H54 (cell line): ENCODE measurements at regions not wholly inside any gene's neighbourhood (a gene's known extent, or its start where the extent isn't known, plus 50 kb on each side); places are given as distances from the start of the nearest gene placed in this dataset.
"Not testable (repeated sequence)": the region's sequence is repeated elsewhere in the genome, so short reads cannot be mapped to it uniquely, and the experiment has no call there.

Source experiments
- DNase-seq: peaks from one replicate; pipeline ENCODE4 v3.0.0; 2011; ENCODE audit warnings: low spot score, mixed read lengths; ENCODE audit not compliant: insufficient read length
- FAIRE-seq: peaks from 3 replicates; lab custom pipeline; 2011; peaks lifted over from hg19 to GRCh38; lab: Jason Lieb, UNC
- POLR2A ChIP-seq: IDR thresholded peaks from 2 replicates; pipeline ENCODE4 v1.6.1; 2011; ENCODE audit warnings: low read depth, mild to moderate bottlenecking, low read length

DNA sequence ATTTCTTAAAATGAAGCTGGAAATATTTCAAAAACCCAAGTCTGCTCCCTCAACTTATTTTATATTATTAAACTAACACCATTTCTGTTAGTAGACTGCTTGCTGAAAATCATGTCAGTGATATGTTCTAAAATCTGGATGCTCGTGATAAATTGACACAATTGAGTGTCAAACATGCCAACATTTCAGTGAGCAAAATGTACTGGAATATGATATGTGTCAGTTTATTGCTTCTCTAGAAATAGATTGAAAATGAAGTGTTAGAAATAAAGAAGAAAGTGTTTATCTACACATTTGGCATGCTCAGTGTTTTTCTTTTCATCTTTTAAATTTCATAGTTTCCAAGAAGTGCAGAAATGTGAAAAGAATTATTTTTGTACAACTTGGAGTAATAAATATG is 624.6 kb downstream of the SI start:
- FAIRE-seq (no peak), DNase-seq (no peak)
- no peak for TF ChIP-seq POLR2A

- no peak for TF ChIP-seq POLR2A
- DNase-seq (no peak), FAIRE-seq (peak; percentile 30)
Measured at GRCh38 chr3:164452707-164453106, 625.6 kb downstream of the SI start.

DNA sequence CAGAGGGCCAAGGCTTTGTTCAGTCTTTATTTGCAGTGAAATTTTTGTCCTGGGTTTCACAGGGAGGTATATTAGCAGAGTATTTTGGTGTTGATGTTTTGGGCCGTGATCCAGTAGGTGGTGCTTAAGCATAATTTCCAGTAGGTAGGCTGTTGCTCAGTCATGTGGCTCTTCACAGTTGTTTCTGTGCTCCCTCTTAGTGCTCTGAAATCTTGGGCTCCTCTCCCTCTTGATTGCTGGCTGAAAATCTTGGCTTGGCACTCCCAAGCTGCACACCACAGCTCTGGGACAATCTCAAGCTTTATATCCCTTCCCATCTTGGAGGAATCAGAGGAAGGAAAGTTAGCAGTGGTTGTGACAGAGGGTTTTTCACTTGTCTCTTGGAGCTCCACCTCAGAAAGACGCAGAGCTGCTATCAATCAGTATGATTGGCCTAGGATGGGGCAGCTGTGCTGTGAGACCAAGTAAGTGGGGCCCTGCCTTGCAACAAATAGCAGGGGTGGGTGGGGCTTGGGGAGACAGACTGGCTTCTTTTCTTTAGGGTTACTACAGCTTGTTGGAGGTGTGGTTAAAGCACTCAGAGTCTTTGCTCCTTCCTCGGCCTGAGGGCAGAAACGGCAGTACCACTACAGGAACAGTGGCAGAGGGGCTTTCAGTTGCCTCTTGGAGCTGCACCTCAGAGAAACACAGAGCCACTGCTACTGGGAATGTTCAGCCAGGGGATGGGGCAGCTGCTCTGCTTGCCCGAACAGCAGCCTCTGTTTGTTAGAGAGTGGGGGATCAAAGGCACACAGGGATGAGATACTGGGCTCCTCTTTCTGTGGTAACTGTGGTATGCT is 627.0 kb downstream of the SI start:
- peak; percentile 84 for FAIRE-seq
- no peak for DNase-seq

DNA sequence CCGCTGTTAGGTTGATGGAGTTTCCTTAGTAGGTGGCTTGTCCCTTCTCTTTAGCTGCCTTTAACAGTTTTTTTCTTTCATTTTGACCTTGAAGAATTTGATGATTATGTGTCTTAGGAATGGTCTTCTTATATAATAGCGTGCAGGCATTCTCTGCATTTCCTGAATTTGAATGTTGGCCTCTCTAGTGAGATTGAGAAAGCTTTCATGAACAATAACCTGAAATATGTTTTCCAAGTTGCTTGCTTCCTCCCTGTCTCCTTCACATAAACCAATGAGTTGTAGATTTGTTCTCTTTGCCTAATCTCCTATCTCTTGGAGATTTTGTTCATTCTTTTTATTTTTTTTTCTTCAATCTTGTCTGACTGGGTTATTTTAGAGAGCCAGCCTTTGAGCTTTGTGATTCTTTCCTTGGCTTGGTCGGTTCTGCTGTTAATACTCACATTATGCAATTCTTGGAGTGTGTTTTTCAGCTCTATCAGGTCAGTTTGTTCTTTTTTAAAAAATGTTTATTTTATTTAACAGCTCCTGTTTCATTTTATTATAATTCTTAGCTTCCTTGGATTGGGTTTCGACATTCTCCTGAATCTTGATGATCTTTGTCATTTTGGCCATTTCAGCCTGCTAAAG is 627.9 kb downstream of the SI start:
- DNase-seq (no peak), FAIRE-seq (no peak)
- TF ChIP-seq POLR2A = no peak

More for the DNA sequence above, 627.0 kb downstream of the SI start:
- TF ChIP-seq POLR2A = no peak

DNA sequence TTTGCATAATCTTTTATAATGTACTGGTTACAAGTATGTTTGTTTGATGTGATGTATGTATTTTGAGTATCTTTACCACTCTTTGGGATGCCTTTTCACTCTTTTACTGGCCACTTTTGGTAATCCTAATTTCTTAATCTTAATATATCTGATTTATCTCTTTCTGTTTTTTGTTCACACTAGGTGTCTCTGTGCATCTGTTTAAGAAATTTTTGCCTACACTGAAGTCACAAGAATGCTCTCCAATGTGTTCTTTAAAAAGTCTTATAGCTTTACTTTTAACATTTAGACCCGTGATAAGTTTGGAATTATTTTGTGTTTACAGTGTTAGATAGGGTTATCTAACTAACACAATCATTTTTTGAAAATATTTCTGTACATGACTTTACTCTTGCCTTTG is 659.1 kb downstream of the SI start:
- FAIRE-seq (no peak), DNase-seq (no peak)
- TF ChIP-seq POLR2A = no peak

DNA sequence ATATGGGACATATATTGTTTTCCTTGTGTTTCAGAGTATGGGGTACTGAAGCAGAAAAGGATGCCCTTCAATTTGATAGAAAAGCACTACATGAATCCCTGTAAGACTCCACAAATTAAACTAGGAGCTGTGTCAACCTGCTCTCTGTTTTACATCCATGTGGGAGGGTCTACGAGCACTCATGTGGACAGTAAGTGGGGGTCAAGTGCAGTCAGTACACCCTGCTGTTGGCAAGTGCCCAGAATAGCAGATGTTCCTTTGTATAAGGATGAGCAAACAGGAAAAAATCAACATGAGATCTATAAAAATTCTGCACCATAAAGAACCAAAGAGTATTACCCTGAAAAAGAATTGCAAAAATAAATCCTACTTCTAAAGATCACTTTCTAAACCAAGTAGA is 659.9 kb downstream of the SI start:
- FAIRE-seq (no peak), DNase-seq (no peak)
- no peak for TF ChIP-seq POLR2A

GRCh38 chr3:164417955-164418354 is 660.3 kb downstream of the SI start:
- DNase-seq (no peak), FAIRE-seq (no peak)
- no peak for TF ChIP-seq POLR2A

- FAIRE-seq (no peak), DNase-seq (no peak)
- TF ChIP-seq POLR2A = no peak
Measured at GRCh38 chr3:164416491-164417222, 661.6 kb downstream of the SI start.

GRCh38 chr3:164408326-164408725 is 670.0 kb downstream of the SI start:
- no peak for TF ChIP-seq POLR2A
- DNase-seq = no peak
- no peak for FAIRE-seq

DNA sequence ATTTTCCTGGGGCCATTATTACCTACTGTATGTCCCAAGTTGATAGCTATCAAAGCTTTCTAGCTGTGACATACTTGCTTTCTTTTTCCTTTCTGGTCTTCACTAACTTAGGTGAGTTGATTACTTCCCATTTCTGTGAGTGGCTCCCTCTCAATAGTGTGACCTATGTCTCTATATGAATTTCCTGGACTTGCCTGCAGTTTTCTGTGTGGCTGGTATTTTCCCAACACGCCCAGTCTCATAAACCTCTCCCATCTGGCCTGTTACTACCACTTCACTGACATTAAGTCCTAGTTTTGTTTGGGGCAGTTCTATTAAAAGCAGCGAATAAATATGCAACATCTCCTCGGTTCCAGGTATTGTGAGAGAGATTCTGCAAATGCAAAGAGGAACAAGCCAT is 671.2 kb downstream of the SI start:
- TF ChIP-seq POLR2A = no peak
- FAIRE-seq = no peak
- DNase-seq = no peak

GRCh38 chr3:164406281-164406680 is 672.0 kb downstream of the SI start:
- no peak for TF ChIP-seq POLR2A
- FAIRE-seq = no peak
- DNase-seq = no peak

- no peak for TF ChIP-seq POLR2A
- DNase-seq (no peak), FAIRE-seq (no peak)
Measured at GRCh38 chr3:164401923-164402322, 676.4 kb downstream of the SI start.

DNA sequence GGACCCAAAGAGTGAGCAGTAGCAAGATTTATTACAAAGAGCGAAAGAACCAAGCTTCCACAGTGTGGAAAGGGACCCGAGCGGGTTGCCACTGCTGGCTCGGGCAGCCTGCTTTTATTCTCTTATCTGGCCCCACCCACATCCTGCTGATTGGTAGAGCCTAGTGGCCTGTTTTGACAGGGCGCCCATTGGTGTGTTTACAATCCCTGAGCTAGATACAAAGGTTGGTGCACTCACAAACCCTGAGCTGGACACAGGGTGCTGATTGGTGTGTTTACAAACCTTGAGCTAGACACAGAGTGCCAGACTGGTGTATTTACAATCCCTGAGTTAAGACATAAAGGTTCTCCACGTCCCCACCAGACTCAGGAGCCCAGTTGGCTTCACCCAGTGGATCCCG is 676.9 kb downstream of the SI start:
- not testable (repeated sequence) for DNase-seq, FAIRE-seq

GRCh38 chr3:164397462-164397861 is 680.8 kb downstream of the SI start:
- TF ChIP-seq POLR2A = no peak
- no peak for FAIRE-seq
- DNase-seq = no peak
